GM12878 (cell line): ENCODE measurements at regions not wholly inside any gene's neighbourhood (a gene's known extent, or its start where the extent isn't known, plus 50 kb on each side); places are given as distances from the start of the nearest gene placed in this dataset.

Experiments
- ATAC-seq: fragments of 200-7000 bp; cut with Tn5 transposase; 3 replicates; pipeline ENCODE4 v1.9.1; 2020; ENCODE audit warnings: mild to moderate bottlenecking, moderate library complexity
- BruUV-seq: library from RNA; stranded (reverse); fragments of 400-500 nt; replicated peaks from 2 replicates; lab custom pipeline; 2021; lab: Mats Ljungman, UMichigan
- CTCF ChIA-PET: fragments of 300-600 bp; sonication (Branson Sonifier 250); formaldehyde crosslinking; extraction: SDS; loops from one replicate; lab custom pipeline; 2021; ENCODE audit warnings: inconsistent platforms; lab: Yijun Ruan, JAX
- POLR2A ChIA-PET: fragments of 350-600 bp; formaldehyde crosslinking; extraction: SDS; loops from one replicate; lab custom pipeline; 2021; ENCODE audit warnings: inconsistent platforms; lab: Charles Lee
- RAD21 ChIA-PET: fragments of 300-600 bp; sonication (Branson Sonifier 250); formaldehyde crosslinking; loops from one replicate; lab custom pipeline; 2023; ENCODE audit warnings: antibody characterized with exemption; ENCODE audit not compliant: unreplicated experiment; lab: Charles Lee
- SMC1A ChIA-PET: fragments of 300-600 bp; sonication (Branson Sonifier 250); formaldehyde crosslinking; loops from one replicate; lab custom pipeline; 2023; ENCODE audit not compliant: unreplicated experiment, uncharacterized antibody; lab: Charles Lee
- DNase-seq: peaks from one replicate; pipeline ENCODE4 v3.0.0-alpha.2; 2011; ENCODE audit warnings: low read depth, low spot score
- FAIRE-seq: peaks from 3 replicates; lab custom pipeline; 2011; peaks lifted over from hg19 to GRCh38; lab: Jason Lieb, UNC
- H2AFZ ChIP-seq: 2 replicates; pipeline ENCODE4 v1.6.0; 2011; ENCODE audit warnings: low read depth, low read length, control low read depth; ENCODE audit not compliant: control insufficient read depth
- H3K27ac ChIP-seq: 2 replicates; pipeline ENCODE4 v1.5.1; 2011; ENCODE audit warnings: control low read depth; ENCODE audit not compliant: control insufficient read depth, insufficient read depth
- H3K27me3 ChIP-seq, 2 experiments: replicated peaks in 1 of 2; 2 replicates each; pipeline versions ENCODE4 v1.6.0 to v1.6.1; 2011; ENCODE audit warnings: low read length in 1 of 2; ENCODE audit not compliant: control insufficient read depth in 2 of 2, insufficient read depth in 2 of 2
- H3K36me3 ChIP-seq, 2 experiments: 2 replicates each; pipeline ENCODE4 v1.5.1; 2011; ENCODE audit warnings: low read length in 1 of 2; ENCODE audit not compliant: control insufficient read depth in 2 of 2, insufficient read depth in 2 of 2
- H3K4me1 ChIP-seq: 2 replicates; pipeline ENCODE4 v1.6.1; 2011; ENCODE audit warnings: mild to moderate bottlenecking, low read length, moderate library complexity, mixed read lengths; ENCODE audit not compliant: control insufficient read depth, insufficient read depth
- H3K4me2 ChIP-seq: 2 replicates; pipeline ENCODE4 v1.6.0; 2011; ENCODE audit warnings: control low read depth; ENCODE audit not compliant: control insufficient read depth, insufficient read depth
- H3K4me3 ChIP-seq: fragments of 200-600 bp; sonication (generic); 2 replicates; pipeline ENCODE4 v1.5.1; 2016
- H3K79me2 ChIP-seq: 2 replicates; pipeline ENCODE4 v1.6.0; 2011; ENCODE audit warnings: low read length; ENCODE audit not compliant: control insufficient read depth, insufficient read depth
- H3K9ac ChIP-seq: 2 replicates; pipeline ENCODE4 v1.8.0; 2011; ENCODE audit warnings: low read length, control low read depth, mixed read lengths; ENCODE audit not compliant: control insufficient read depth, insufficient read depth
- H3K9me3 ChIP-seq: replicated peaks from 3 replicates; pipeline ENCODE4 v1.5.1; 2011; ENCODE audit warnings: mild to moderate bottlenecking, low read length; ENCODE audit not compliant: control insufficient read depth, insufficient read depth
- H4K20me1 ChIP-seq: 2 replicates; pipeline ENCODE4 v1.6.0; 2011; ENCODE audit not compliant: control insufficient read depth, insufficient read depth
- FOXK2 ChIP-seq: fragments of 450-650 bp; IDR thresholded peaks from 2 replicates; pipeline ENCODE4 v1.6.1; 2017; ENCODE audit warnings: mild to moderate bottlenecking, moderate library complexity
- HDAC6 ChIP-seq: fragments of 200-600 bp; sonication (generic); IDR thresholded peaks from one replicate; pipeline ENCODE4 v1.8.0; 2017; ENCODE audit warnings: antibody characterized with exemption; ENCODE audit not compliant: unreplicated experiment
- MEF2A ChIP-seq: IDR thresholded peaks from 2 replicates; pipeline ENCODE4 v1.6.1; 2011; ENCODE audit warnings: low read depth, mild to moderate bottlenecking, low read length, moderate library complexity; ENCODE audit not compliant: insufficient read depth
- NFIC ChIP-seq: IDR thresholded peaks from 2 replicates; pipeline ENCODE4 v1.6.1; 2012; ENCODE audit warnings: low read depth, mild to moderate bottlenecking, inconsistent platforms, low read length, moderate library complexity
- SPI1 ChIP-seq: IDR thresholded peaks from 2 replicates; pipeline ENCODE4 v1.6.1; 2011; ENCODE audit warnings: low read depth, mild to moderate bottlenecking, low read length, moderate library complexity, borderline replicate concordance; ENCODE audit not compliant: insufficient read depth
- WRNIP1 ChIP-seq: IDR thresholded peaks from 2 replicates; pipeline ENCODE4 v1.6.1; 2011; ENCODE audit warnings: low read depth, low read length, improper control_type of control experiment, borderline replicate concordance
- ZNF384 ChIP-seq: IDR thresholded peaks from 2 replicates; pipeline ENCODE4 v1.6.1; 2012; ENCODE audit warnings: low read depth, mild to moderate bottlenecking, low read length, improper control_type of control experiment, borderline replicate concordance
- WGBS: methylation state at CpG from one replicate; pipeline ENCODE4 v1.1.6; 2016; ENCODE audit warnings: low lambda C conversion rate; ENCODE audit not compliant: insufficient replicate concordance, insufficient coverage; ENCODE audit errors: missing lambda C conversion rate; 5-methylcytosine and 5-hydroxymethylcytosine counted together
- in situ Hi-C: fragments of 300-500 bp; cut with MboI; formaldehyde crosslinking; loops from 9 replicates; pipeline ENCODE4 v1.14.3; 2018; ENCODE audit warnings: mixed read lengths
- intact Hi-C: fragments of 100-400 bp; cut with micrococcal nuclease; formaldehyde crosslinking; loops from one replicate; pipeline ENCODE4 v1.14.2; 2022; ENCODE audit not compliant: unreplicated experiment
- TF ChIP-seq, protein P1 (sequence below): fragments of 450-650 bp; IDR thresholded peaks from 2 replicates; pipeline ENCODE4 v1.6.1; 2017; ENCODE audit warnings: mild to moderate bottlenecking

DNA sequence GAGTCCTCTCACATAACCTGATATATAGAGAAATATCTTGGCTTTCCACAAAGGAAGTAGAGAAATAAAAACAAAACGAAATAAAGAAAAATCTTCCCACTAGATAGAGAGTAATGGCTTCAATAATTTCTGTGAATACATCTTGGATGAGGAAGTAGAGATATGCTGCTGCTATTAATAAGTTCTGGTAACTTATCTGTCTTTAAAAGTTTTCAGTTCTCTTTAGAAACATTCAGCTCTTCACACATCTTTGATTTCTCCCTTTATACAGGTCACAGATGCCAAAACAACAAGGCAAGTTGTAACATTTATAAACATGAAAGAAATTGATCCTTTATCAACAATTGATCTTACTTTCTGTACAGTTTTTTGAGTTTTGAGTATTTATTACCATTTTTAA, 615.8 kb downstream of the TRAM1L1 start:
- 0% methylated on average over 1 of the region's 1 CpG for WGBS
- POLR2A ChIA-PET = no interaction called here
- H3K9ac ChIP-seq = no peak overlapping the region
- H3K9me3 ChIP-seq = no peaks in the 10 kb centered on the region; the same call in 2 of the 3 replicates
- H3K36me3 ChIP-seq = no peaks in the 10 kb centered on the region
- CTCF ChIA-PET = no interaction called here
- FAIRE-seq (no peak), ATAC-seq (peak; percentile 88), DNase-seq (no peak)
- in situ Hi-C loops (no loop called here), intact Hi-C loops (no loop called here)
- H3K79me2 ChIP-seq = no peaks in the 10 kb centered on the region
- TF ChIP-seq, protein P1, sequence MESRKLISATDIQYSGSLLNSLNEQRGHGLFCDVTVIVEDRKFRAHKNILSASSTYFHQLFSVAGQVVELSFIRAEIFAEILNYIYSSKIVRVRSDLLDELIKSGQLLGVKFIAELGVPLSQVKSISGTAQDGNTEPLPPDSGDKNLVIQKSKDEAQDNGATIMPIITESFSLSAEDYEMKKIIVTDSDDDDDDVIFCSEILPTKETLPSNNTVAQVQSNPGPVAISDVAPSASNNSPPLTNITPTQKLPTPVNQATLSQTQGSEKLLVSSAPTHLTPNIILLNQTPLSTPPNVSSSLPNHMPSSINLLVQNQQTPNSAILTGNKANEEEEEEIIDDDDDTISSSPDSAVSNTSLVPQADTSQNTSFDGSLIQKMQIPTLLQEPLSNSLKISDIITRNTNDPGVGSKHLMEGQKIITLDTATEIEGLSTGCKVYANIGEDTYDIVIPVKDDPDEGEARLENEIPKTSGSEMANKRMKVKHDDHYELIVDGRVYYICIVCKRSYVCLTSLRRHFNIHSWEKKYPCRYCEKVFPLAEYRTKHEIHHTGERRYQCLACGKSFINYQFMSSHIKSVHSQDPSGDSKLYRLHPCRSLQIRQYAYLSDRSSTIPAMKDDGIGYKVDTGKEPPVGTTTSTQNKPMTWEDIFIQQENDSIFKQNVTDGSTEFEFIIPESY = no peak
- TF ChIP-seq ZNF384 (no peak), MEF2A (peak; percentile 60; the same call in 1 of the 2 replicates), SPI1 (peak; percentile 39; the same call in 1 of the 2 replicates)
- no peak overlapping the region for H2AFZ ChIP-seq
- BruUV-seq = no TSS peak
- H4K20me1 ChIP-seq = no peaks in the 10 kb centered on the region
- H3K27ac ChIP-seq = no peak overlapping the region
- H3K27me3 ChIP-seq = no peaks in the 10 kb centered on the region
- no peak overlapping the region for H3K4me3 ChIP-seq
- no peak overlapping the region for H3K4me2 ChIP-seq
- RAD21 ChIA-PET = interaction anchor here (0.6 kb wide), 1 partner anchor 120 kb away, joined by 3 read pairs; no protein-coding TSS in a partner anchor
- peaks cover 3% of the 10 kb centered on the region; the same call in 1 of the 2 replicates for H3K4me1 ChIP-seq
- SMC1A ChIA-PET = no interaction called here

- no peaks in the 10 kb centered on the region for H3K27me3 ChIP-seq
- SMC1A ChIA-PET = no interaction called here
- H3K9me3 ChIP-seq = no peaks in the 10 kb centered on the region
- H3K27ac ChIP-seq = no peak overlapping the region
- in situ Hi-C loops = no loop called here
- ATAC-seq (no peak), FAIRE-seq (no peak), DNase-seq (no peak)
- no peak overlapping the region for H3K4me2 ChIP-seq
- no peaks in the 10 kb centered on the region for H3K4me1 ChIP-seq
- no TSS peak for BruUV-seq
- H2AFZ ChIP-seq = no peak overlapping the region
- no peaks in the 10 kb centered on the region for H3K79me2 ChIP-seq
- TF ChIP-seq NFIC (no peak), HDAC6 (no peak), WRNIP1 (no peak), FOXK2 (no peak)
- H3K36me3 ChIP-seq = no peaks in the 10 kb centered on the region
- RAD21 ChIA-PET = no interaction called here
- no peak overlapping the region for H3K9ac ChIP-seq
- CTCF ChIA-PET = no interaction called here
- POLR2A ChIA-PET = no interaction called here
- H4K20me1 ChIP-seq = no peaks in the 10 kb centered on the region
- WGBS = 56% methylated on average over 19 of the region's 19 CpGs
- intact Hi-C loops = no loop called here
- no peak overlapping the region for H3K4me3 ChIP-seq
Observed at GRCh38 chr4:116453127-116453526, 632.2 kb downstream of the TRAM1L1 start.
